WTC11 (cell line): ENCODE measurements at regions not wholly inside any gene's neighbourhood (a gene's known extent, or its start where the extent isn't known, plus 50 kb on each side); places are given as distances from the start of the nearest gene placed in this dataset.

Experiments used
- ATAC-seq: fragments of 200-7000 bp; cut with Tn5 transposase; 2 replicates; pipeline ENCODE4 v1.10.0; 2021; ENCODE audit warnings: mild to moderate bottlenecking, moderate library complexity
- CTCF ChIA-PET: fragments of 300-600 bp; sonication (Branson Sonifier 250); formaldehyde crosslinking; loops from one replicate; lab custom pipeline; 2021; ENCODE audit warnings: antibody characterized with exemption; lab: Charles Lee
- POLR2A ChIA-PET: fragments of 350-600 bp; sonication (Branson Sonifier 250); formaldehyde crosslinking; loops from one replicate; lab custom pipeline; 2021; ENCODE audit warnings: antibody characterized with exemption; lab: Charles Lee
- DNase-seq: peaks from one replicate; pipeline ENCODE4 v3.0.0; 2021; ENCODE audit warnings: low spot score
- H3K27ac Mint-ChIP-seq: 2 replicates; pipeline ENCODE4 v1.8.0; 2021; ENCODE audit warnings: mixed read lengths
- H3K27me3 Mint-ChIP-seq: 2 replicates; pipeline ENCODE4 v1.8.0; 2021; ENCODE audit warnings: low read depth, mild to moderate bottlenecking, moderate library complexity, mixed read lengths
- H3K36me3 Mint-ChIP-seq: 2 replicates; pipeline ENCODE4 v1.8.0; 2021; ENCODE audit warnings: mixed read lengths
- H3K4me1 Mint-ChIP-seq: 2 replicates; pipeline ENCODE4 v1.8.0; 2022; ENCODE audit warnings: mixed read lengths
- H3K4me3 Mint-ChIP-seq: 2 replicates; pipeline ENCODE4 v1.8.0; 2021; ENCODE audit warnings: mild to moderate bottlenecking, moderate library complexity, mixed read lengths
- H3K9me3 Mint-ChIP-seq: 2 replicates; pipeline ENCODE4 v1.8.0; 2021; ENCODE audit warnings: mixed read lengths
- FOXK1 ChIP-seq: sonication (generic); formaldehyde crosslinking; IDR thresholded peaks from 2 replicates; pipeline ENCODE4 v1.8.0; 2022; ENCODE audit warnings: mild to moderate bottlenecking, moderate library complexity, missing genetic modification reagents
- FOXP1 ChIP-seq: sonication (generic); formaldehyde crosslinking; IDR thresholded peaks from 2 replicates; pipeline ENCODE4 v1.8.0; 2022; ENCODE audit warnings: missing genetic modification reagents, mild to moderate bottlenecking, moderate library complexity, borderline replicate concordance
- GTF2I ChIP-seq: fragments of 250-450 bp; sonication (Bioruptor Pico); conservative IDR thresholded peaks from 2 replicates; pipeline ENCODE4 v1.4.0; 2021; ENCODE audit warnings: mild to moderate bottlenecking
- NFATC4 ChIP-seq: fragments of 250-450 bp; sonication (Bioruptor Pico); IDR thresholded peaks from 2 replicates; pipeline ENCODE4 v1.9.0; 2021; ENCODE audit warnings: mild to moderate bottlenecking
- NFE2L1 ChIP-seq: sonication (generic); formaldehyde crosslinking; IDR thresholded peaks from 2 replicates; pipeline ENCODE4 v1.8.1; 2023; ENCODE audit warnings: missing genetic modification reagents
- OVOL2 ChIP-seq: fragments of 250-450 bp; sonication (Bioruptor Pico); IDR thresholded peaks from 2 replicates; pipeline ENCODE4 v1.9.0; 2021; ENCODE audit warnings: mild to moderate bottlenecking, borderline replicate concordance
- PRRX2 ChIP-seq: fragments of 250-450 bp; sonication (Bioruptor Pico); IDR thresholded peaks from 2 replicates; pipeline ENCODE4 v1.8.0; 2021; ENCODE audit warnings: mild to moderate bottlenecking
- RELA ChIP-seq: sonication (generic); formaldehyde crosslinking; IDR thresholded peaks from 2 replicates; pipeline ENCODE4 v1.8.1; 2022; ENCODE audit warnings: missing genetic modification reagents, mild to moderate bottlenecking, borderline replicate concordance
- SMAD3 ChIP-seq: sonication (generic); formaldehyde crosslinking; IDR thresholded peaks from 2 replicates; pipeline ENCODE4 v1.8.0; 2022; ENCODE audit warnings: missing genetic modification reagents, mild to moderate bottlenecking, borderline replicate concordance
- SMAD4 ChIP-seq: sonication (generic); formaldehyde crosslinking; IDR thresholded peaks from 2 replicates; pipeline ENCODE4 v1.8.0; 2022; ENCODE audit warnings: mild to moderate bottlenecking, missing genetic modification reagents
- TCF7 ChIP-seq: sonication (generic); formaldehyde crosslinking; IDR thresholded peaks from 2 replicates; pipeline ENCODE4 v1.8.0; 2022; ENCODE audit warnings: mild to moderate bottlenecking, low read depth, missing genetic modification reagents, moderate library complexity
- TEAD4 ChIP-seq: sonication (generic); formaldehyde crosslinking; IDR thresholded peaks from 2 replicates; pipeline ENCODE4 v1.8.0; 2022; ENCODE audit warnings: mild to moderate bottlenecking, missing genetic modification reagents
- TP53 ChIP-seq: sonication (generic); formaldehyde crosslinking; IDR thresholded peaks from 2 replicates; pipeline ENCODE4 v1.8.1; 2023; ENCODE audit warnings: mild to moderate bottlenecking, missing genetic modification reagents
- ZBTB21 ChIP-seq: sonication (generic); formaldehyde crosslinking; IDR thresholded peaks from 2 replicates; pipeline ENCODE4 v1.8.1; 2023; ENCODE audit warnings: mild to moderate bottlenecking, missing genetic modification reagents, borderline replicate concordance
- ZNF138 ChIP-seq: sonication (generic); formaldehyde crosslinking; conservative IDR thresholded peaks from 2 replicates; pipeline ENCODE4 v1.8.1; 2022; ENCODE audit warnings: mild to moderate bottlenecking, moderate library complexity, missing genetic modification reagents
- ZNF317 ChIP-seq: sonication (generic); formaldehyde crosslinking; IDR thresholded peaks from 2 replicates; pipeline ENCODE4 v1.8.1; 2023; ENCODE audit warnings: low read depth, mild to moderate bottlenecking, moderate library complexity, missing genetic modification reagents, borderline replicate concordance
- ZNF416 ChIP-seq: fragments of 250-450 bp; sonication (Bioruptor Pico); IDR thresholded peaks from 2 replicates; pipeline ENCODE4 v1.9.0; 2021; ENCODE audit warnings: mild to moderate bottlenecking, inconsistent platforms
- ZNF671 ChIP-seq: fragments of 250-450 bp; sonication (Bioruptor Pico); IDR thresholded peaks from 2 replicates; pipeline ENCODE4 v1.8.0; 2021; ENCODE audit warnings: mild to moderate bottlenecking
- TF ChIP-seq, protein P1 (sequence below): sonication (generic); formaldehyde crosslinking; conservative IDR thresholded peaks from 2 replicates; pipeline ENCODE4 v1.8.1; 2023; ENCODE audit warnings: mild to moderate bottlenecking, low read depth, missing genetic modification reagents, moderate library complexity
- TF ChIP-seq, protein P2 (sequence below): sonication (generic); formaldehyde crosslinking; IDR thresholded peaks from 2 replicates; pipeline ENCODE4 v1.8.1; 2022; ENCODE audit warnings: missing genetic modification reagents, borderline replicate concordance
- TF ChIP-seq, protein P3 (sequence below): fragments of 250-450 bp; sonication (Bioruptor Pico); IDR thresholded peaks from 2 replicates; pipeline ENCODE4 v1.8.0; 2021; ENCODE audit warnings: mild to moderate bottlenecking
- TF ChIP-seq, protein P4 (sequence below): sonication (generic); formaldehyde crosslinking; IDR thresholded peaks from 2 replicates; pipeline ENCODE4 v1.8.0; 2023; ENCODE audit warnings: missing genetic modification reagents
- TF ChIP-seq, protein P5 (sequence below): sonication (generic); formaldehyde crosslinking; IDR thresholded peaks from 2 replicates; pipeline ENCODE4 v1.8.1; 2023; ENCODE audit warnings: mild to moderate bottlenecking, moderate library complexity, missing genetic modification reagents

DNA sequence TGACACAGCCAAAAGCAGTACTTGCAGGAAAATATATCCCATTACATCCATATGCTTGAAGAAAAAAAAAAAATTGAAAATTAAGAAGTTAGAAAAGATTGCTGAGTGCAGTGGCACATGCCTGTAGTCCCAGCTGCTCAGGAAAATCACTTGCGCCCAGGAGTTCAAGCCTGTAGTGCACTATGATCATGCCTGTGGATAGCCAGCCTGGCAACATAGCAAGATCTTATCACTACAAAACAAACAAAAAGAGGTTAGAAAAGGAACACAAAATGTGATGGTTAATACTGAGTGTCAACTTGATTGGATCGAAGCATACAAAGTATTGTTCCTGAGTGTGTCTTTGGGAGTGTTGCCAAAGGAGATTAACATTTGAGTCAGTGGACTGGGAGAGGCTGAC lies 361.9 kb downstream of the NYAP2 start:
- Mint-ChIP-seq H3K27ac (no peak overlapping the region), H3K9me3 (no peaks in the 10 kb centered on the region), H3K36me3 (no peaks in the 10 kb centered on the region), H3K27me3 (no peaks in the 10 kb centered on the region), H3K4me3 (no peak overlapping the region), H3K4me1 (0 out of 2 replicates have a peak, but pooled peaks cover under 1% of the 10 kb centered on the region)
- POLR2A ChIA-PET: no interaction called here
- DNase-seq (no peak), ATAC-seq (no peak)
- CTCF ChIA-PET: no interaction called here
- no peak for TF ChIP-seq FOXP1

DNA sequence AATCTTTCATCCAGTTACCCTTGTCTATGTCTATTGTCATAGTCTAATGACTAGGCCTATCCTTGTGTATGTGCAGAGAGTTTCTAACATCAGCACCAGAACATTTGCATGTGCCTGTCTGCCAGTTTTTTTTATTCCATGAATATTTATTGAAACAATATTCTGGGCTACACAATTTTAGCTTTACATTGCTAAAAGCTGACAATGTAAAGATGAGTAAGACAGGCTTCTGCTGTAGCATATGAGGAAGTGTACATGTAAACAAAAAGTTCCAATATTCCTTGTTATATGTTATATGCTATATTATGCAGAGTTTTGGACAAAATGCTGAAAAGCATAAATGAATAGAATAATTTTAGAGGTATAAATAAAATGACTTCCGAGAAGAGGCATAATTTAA lies 357.7 kb downstream of the NYAP2 start:
- H3K4me3 Mint-ChIP-seq: no peak overlapping the region
- TF ChIP-seq NFATC4: no peak
- TF ChIP-seq ZNF416 (CRISPR knock-in tag): no peak
- TF ChIP-seq, protein P1, sequence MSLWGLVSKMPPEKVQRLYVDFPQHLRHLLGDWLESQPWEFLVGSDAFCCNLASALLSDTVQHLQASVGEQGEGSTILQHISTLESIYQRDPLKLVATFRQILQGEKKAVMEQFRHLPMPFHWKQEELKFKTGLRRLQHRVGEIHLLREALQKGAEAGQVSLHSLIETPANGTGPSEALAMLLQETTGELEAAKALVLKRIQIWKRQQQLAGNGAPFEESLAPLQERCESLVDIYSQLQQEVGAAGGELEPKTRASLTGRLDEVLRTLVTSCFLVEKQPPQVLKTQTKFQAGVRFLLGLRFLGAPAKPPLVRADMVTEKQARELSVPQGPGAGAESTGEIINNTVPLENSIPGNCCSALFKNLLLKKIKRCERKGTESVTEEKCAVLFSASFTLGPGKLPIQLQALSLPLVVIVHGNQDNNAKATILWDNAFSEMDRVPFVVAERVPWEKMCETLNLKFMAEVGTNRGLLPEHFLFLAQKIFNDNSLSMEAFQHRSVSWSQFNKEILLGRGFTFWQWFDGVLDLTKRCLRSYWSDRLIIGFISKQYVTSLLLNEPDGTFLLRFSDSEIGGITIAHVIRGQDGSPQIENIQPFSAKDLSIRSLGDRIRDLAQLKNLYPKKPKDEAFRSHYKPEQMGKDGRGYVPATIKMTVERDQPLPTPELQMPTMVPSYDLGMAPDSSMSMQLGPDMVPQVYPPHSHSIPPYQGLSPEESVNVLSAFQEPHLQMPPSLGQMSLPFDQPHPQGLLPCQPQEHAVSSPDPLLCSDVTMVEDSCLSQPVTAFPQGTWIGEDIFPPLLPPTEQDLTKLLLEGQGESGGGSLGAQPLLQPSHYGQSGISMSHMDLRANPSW (CRISPR knock-in tag): no peak
- no peak for TF ChIP-seq SMAD3 (CRISPR knock-in tag)
- no peak for TF ChIP-seq GTF2I (CRISPR knock-in tag)
- no peak for TF ChIP-seq TCF7 (CRISPR knock-in tag)
- TF ChIP-seq TEAD4 (CRISPR knock-in tag): no peak
- TF ChIP-seq ZNF671 (CRISPR knock-in tag): no peak
- no peak for TF ChIP-seq SMAD4
- no peak for TF ChIP-seq ZBTB21 (CRISPR knock-in tag)
- no peak for TF ChIP-seq ZNF138 (CRISPR knock-in tag)
- TF ChIP-seq NFE2L1 (CRISPR knock-in tag): no peak
- no peak for TF ChIP-seq PRRX2 (CRISPR knock-in tag)
- no peak for TF ChIP-seq TP53
- peaks cover 8% of the 10 kb centered on the region for H3K4me1 Mint-ChIP-seq
- DNase-seq: no peak
- H3K27ac Mint-ChIP-seq: no peak overlapping the region
- POLR2A ChIA-PET: no interaction called here
- H3K36me3 Mint-ChIP-seq: no peaks in the 10 kb centered on the region
- CTCF ChIA-PET: no interaction called here
- no peaks in the 10 kb centered on the region for H3K27me3 Mint-ChIP-seq
- no peaks in the 10 kb centered on the region for H3K9me3 Mint-ChIP-seq
- no peak for ATAC-seq

DNA sequence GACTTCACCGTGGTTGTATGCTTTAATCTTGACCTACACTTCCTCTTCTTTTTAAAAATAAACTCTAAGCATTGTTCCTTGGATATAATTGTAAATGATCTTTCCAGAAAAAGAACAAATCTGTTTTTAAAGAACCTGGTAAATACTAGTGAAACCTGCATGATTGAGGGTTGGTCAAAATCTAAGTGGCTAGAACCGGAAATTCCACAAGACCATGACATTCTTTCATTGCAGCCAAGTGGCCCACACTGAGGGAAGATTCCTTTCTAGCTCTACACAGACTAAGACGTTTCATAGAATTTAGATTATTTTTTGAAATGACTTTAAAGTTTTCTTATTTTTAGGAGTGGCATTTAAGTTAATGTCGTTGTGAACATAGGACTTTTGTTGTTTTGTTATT lies 356.7 kb downstream of the NYAP2 start:
- no peak for DNase-seq
- H3K4me1 Mint-ChIP-seq: peaks cover 8% of the 10 kb centered on the region
- TF ChIP-seq RELA (CRISPR knock-in tag): no peak
- no peak for TF ChIP-seq ZNF317 (CRISPR knock-in tag)
- TF ChIP-seq OVOL2: no peak
- TF ChIP-seq, protein P2, sequence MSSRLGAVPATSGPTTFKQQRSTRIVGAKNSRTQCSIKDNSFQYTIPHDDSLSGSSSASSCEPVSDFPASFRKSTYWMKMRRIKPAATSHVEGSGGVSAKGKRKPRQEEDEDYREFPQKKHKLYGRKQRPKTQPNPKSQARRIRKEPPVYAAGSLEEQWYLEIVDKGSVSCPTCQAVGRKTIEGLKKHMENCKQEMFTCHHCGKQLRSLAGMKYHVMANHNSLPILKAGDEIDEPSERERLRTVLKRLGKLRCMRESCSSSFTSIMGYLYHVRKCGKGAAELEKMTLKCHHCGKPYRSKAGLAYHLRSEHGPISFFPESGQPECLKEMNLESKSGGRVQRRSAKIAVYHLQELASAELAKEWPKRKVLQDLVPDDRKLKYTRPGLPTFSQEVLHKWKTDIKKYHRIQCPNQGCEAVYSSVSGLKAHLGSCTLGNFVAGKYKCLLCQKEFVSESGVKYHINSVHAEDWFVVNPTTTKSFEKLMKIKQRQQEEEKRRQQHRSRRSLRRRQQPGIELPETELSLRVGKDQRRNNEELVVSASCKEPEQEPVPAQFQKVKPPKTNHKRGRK (CRISPR knock-in tag): no peak
- H3K4me3 Mint-ChIP-seq: no peak overlapping the region
- H3K27ac Mint-ChIP-seq: no peak overlapping the region
- ChIA-PET POLR2A (no interaction called here), CTCF (no interaction called here)
- ATAC-seq: 0 out of 2 replicates have a peak, but pooled peaks have one; percentile 28
- H3K9me3 Mint-ChIP-seq: no peaks in the 10 kb centered on the region
- H3K36me3 Mint-ChIP-seq: no peaks in the 10 kb centered on the region
- H3K27me3 Mint-ChIP-seq: no peaks in the 10 kb centered on the region

DNA sequence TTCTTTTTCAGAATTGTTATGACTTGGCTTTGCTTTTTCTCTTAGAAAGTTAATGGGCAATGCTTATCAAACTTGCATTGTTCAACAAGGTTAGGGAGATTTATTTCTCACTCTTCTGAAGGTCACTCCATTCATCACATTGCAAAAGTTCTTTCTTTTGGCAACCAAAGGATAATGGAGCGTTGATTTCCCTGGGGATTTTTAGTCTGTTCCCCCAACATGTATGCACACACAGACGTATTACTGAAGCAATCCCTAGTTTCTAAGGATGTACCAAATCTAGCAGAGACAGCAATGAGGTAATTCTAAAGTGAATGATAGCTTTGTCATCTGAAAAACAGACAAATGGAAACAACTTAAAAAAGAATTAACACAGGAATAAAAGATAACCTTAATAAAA lies 349.1 kb downstream of the NYAP2 start:
- no peaks in the 10 kb centered on the region for H3K4me1 Mint-ChIP-seq
- no peak for DNase-seq
- H3K27ac Mint-ChIP-seq: no peak overlapping the region
- H3K4me3 Mint-ChIP-seq: no peak overlapping the region
- no peaks in the 10 kb centered on the region for H3K36me3 Mint-ChIP-seq
- ATAC-seq: no peak
- ChIA-PET CTCF (no interaction called here), POLR2A (no interaction called here)
- H3K9me3 Mint-ChIP-seq: peaks cover 12% of the 10 kb centered on the region
- no peaks in the 10 kb centered on the region; the same call in 1 of the 2 replicates for H3K27me3 Mint-ChIP-seq
- TF ChIP-seq, protein P3, sequence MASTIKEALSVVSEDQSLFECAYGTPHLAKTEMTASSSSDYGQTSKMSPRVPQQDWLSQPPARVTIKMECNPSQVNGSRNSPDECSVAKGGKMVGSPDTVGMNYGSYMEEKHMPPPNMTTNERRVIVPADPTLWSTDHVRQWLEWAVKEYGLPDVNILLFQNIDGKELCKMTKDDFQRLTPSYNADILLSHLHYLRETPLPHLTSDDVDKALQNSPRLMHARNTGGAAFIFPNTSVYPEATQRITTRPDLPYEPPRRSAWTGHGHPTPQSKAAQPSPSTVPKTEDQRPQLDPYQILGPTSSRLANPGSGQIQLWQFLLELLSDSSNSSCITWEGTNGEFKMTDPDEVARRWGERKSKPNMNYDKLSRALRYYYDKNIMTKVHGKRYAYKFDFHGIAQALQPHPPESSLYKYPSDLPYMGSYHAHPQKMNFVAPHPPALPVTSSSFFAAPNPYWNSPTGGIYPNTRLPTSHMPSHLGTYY: no peak
- TF ChIP-seq FOXK1: no peak
- TF ChIP-seq, protein P4, sequence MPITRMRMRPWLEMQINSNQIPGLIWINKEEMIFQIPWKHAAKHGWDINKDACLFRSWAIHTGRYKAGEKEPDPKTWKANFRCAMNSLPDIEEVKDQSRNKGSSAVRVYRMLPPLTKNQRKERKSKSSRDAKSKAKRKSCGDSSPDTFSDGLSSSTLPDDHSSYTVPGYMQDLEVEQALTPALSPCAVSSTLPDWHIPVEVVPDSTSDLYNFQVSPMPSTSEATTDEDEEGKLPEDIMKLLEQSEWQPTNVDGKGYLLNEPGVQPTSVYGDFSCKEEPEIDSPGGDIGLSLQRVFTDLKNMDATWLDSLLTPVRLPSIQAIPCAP (CRISPR knock-in tag): no peak
- TF ChIP-seq, protein P5, sequence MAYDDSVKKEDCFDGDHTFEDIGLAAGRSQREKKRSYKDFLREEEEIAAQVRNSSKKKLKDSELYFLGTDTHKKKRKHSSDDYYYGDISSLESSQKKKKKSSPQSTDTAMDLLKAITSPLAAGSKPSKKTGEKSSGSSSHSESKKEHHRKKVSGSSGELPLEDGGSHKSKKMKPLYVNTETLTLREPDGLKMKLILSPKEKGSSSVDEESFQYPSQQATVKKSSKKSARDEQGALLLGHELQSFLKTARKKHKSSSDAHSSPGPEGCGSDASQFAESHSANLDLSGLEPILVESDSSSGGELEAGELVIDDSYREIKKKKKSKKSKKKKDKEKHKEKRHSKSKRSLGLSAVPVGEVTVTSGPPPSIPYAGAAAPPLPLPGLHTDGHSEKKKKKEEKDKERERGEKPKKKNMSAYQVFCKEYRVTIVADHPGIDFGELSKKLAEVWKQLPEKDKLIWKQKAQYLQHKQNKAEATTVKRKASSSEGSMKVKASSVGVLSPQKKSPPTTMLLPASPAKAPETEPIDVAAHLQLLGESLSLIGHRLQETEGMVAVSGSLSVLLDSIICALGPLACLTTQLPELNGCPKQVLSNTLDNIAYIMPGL: no peak
